Suppressor macrophage (primary cell): ENCODE measurements at regions not wholly inside any gene's neighbourhood (a gene's known extent, or its start where the extent isn't known, plus 50 kb on each side); places are given as distances from the start of the nearest gene placed in this dataset.
"Not testable (repeated sequence)": the region's sequence is repeated elsewhere in the genome, so short reads cannot be mapped to it uniquely, and the experiment has no call there.

Experiments used
- DNase-seq, 4 experiments: peaks; one replicate each; pipeline ENCODE4 v3.0.0-alpha.2; 2020 to 2022

DNA sequence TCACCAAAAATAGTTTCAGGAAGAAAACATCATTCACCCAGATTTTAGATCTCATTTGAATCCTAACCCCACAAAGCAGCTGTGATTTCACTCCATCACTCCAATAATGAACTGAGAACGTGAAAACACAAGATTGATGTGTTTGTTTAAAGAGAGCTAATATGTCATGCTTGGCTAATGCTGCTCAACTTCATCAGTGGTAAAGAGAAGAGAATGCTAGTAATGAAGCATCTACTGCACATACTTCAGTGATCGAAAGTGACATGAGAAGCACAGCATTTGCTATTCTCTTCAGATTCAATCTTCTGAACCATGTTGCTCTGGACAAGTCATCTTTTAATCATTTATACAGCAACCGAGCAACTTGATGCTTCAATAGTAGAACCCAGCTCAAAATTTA, 874.7 kb downstream of the EFNA5 start:
- DNase-seq = no peak

DNA sequence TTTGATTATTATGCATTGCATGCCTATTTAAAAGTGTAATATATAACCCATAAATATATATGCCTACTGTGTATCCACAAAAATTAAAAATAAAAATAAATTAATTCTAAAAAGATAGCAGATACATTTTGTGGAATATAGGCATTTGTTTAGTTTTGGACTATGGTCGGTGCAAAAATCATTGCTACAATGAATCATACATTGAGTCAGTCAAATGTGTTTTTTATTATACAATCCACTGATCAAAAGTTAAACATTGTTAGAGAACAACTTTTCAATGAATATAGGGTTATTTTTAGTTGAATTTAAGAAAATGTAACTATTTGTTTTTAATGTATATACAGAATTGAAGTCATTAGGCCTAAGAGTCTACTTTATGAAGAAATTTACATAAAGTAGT, 885.9 kb downstream of the EFNA5 start:
- DNase-seq = no peak

DNA sequence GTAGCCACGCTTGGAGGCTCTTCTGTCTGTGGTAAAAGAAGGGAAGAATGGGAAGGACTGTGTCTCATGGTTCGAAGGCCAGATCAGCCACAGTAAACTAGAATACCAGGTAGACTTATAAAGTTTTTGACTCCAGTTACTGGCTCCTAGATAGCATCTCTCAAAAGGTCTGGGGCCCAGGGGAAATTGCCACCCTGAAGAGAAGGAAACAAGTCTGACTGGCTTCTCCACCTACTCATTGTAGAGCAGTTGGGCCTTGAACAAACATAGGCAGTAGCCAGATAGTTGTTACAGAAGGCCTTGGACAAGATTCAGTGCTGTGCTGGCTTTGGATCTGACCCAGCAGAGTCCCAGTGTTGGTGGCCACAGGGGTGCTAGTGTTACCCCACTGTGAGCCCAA, 890.4 kb downstream of the EFNA5 start:
- DNase-seq = no peak

DNA sequence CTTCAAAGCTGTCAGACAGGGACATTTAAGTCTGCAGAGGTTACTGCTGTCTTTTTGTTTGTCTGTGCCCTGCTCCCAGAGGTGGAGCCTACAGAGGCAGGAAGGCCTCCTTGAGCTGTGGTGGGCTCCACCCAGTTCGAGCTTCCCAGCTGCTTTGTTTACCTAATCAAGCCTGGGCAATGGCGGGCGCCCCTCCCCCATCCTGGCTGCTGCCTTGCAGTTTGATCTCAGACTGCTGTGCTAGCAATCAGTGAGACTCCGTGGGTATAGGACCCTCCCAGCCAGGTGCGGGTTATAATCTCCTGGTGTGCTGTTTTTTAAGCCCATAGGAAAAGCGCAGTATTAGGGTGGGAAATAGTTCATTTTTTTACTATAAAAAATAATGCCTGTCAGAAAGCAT, 894.2 kb downstream of the EFNA5 start:
- not testable (repeated sequence) for DNase-seq

DNA sequence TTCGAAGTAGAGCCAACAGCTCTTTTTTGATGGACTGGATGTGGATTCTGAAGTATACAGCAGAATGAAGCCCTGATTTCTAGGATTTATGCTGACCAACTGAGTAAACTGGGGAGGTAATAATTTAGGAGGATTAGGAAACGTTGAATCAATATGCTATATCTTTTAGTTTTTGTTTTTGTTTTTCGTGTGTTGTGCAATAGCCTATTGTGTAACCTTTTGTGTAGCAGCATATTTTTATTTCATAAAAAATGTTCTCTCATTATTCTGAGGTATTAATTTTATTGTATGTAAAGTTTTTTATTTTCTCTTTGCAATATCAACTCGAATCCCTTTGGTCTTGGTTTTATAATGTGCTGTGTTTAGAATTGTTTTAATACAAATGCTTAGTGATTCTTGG, 902.3 kb downstream of the EFNA5 start:
- DNase-seq = no peak

DNA sequence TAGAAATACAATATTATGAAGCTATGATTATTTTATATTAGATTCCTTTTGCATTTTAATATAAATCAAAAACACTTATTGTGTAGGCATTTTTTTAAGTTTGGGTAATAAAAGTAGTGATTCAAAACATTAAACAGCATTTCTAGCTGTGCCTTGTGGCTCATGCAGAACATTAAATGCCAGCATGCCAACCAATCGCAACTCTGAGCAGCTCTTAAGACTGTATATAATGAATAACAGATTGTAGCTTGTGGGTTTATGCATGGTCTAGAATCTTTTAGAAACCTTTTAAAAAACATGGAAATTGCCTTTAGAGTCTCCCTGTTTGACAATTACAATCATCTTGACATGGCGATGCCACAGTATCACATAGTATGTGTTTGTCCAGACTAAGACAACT, 903.8 kb downstream of the EFNA5 start:
- no peak for DNase-seq

DNA sequence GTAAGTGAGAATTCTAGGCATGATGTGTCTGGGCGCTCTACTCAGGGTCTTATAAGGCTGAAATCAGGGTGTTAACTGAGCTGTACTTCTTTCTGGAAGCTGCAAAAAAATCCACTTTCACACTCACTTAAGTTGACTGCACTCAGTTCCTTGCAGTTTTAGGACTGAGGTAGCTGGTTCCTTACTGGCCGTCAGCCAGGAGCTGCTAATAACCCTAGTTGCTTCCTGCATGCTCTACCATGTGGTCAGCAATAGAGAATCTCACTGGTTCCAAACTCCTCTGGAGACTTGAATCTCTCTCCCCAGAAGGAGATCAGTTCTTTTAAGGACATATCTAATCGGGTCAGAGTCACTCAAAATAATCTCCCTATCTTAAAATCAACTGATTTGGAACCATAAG, 911.2 kb downstream of the EFNA5 start:
- peak in 2 of 4 experiments; percentile 13 to 33 for DNase-seq

DNA sequence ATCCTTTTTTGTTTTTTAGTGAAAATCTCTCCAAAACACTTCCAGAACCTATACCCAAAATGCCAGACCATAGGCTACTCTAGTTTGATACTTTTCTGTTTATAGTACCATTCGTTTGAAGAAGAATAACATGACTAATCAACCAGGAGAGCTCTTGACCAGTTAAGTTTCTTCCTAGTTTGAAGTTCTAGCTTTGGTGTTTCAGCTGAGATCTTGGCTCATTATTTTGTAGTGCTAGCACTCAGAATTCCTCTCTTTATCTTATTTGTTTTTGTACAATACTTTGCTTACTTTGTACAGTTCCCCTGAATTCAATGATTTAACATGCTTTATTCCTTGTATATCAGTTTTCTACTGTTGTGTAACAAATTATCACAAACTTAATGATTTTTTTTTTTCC, 911.6 kb downstream of the EFNA5 start:
- DNase-seq = no peak

DNA sequence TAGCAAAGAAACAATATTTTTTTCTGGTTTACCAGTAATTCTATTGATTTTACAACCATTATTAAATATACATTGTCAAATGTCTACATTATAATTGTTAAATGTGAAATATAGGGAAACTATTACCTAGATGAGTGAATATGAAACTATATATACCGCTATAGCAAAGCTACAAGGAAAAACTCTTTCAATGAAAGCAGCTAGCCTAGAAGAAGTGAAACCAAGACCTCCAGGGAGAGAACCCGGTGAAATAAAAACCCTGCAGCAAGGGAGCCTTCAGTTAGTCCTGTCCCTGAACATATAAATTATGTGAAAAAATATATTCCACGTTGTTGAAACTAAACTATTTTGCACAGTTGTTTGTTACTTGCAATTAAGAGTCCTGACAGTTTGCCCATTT, 913.1 kb downstream of the EFNA5 start:
- peak in 1 of 4 experiments; percentile 2 for DNase-seq

DNA sequence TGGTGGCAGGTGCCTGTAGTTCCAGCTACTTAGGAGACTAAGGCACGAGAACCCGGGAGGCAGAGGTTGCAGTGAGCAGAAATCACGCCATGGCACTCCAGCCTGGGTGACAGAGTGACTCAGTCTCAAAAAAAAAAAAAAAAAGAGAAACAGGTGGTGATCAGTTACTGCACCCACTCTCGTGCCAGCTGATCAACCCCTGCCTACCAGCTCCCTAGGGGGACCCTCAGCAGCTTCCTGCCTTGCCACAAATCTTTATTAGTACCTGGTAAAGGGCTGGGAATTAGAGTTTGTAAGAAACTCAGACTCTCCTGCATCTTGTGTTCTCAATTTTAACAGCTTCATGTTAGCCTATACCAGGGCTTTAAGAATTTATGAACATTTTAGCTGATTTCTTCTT, 914.9 kb downstream of the EFNA5 start:
- no peak for DNase-seq

DNA sequence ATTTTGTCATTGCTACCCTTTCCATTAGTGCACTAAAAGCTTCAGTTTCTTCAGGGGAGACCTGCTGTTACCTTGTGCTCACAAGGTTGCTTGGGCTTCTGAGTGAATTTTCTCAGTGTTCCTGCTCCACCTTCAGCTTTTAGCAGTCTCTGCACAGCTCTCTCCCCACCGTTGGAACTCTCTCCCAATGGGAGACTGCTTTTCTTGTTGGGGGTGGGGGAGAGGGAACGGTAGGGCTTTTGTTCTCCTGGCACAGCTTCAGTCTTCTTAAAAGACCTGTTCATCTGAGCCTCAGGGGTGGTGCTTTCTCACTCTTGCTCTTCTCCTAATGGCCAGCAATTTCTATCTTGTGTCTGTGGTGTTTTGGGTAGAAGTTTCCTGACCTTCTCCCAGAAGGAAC, 915.7 kb downstream of the EFNA5 start:
- DNase-seq = no peak

DNA sequence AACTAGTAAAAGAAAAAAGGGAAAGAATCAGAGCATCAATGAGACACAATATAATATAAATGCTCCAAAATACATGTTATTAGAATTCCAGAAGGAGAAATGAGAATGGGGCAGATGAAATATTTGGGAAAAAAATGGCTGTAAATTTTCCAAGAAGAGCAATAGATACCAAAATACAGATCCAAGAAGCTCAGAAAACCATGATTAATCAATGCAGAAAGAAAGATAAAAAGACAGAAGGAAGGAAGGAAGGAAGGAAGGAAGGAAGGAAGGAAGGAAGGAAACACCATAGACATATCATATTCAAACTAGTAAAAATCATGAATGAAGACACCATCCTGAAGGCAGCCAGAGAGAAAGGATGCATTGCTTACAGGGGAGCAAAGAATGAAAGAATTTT, 920.9 kb downstream of the EFNA5 start:
- DNase-seq = no peak

DNA sequence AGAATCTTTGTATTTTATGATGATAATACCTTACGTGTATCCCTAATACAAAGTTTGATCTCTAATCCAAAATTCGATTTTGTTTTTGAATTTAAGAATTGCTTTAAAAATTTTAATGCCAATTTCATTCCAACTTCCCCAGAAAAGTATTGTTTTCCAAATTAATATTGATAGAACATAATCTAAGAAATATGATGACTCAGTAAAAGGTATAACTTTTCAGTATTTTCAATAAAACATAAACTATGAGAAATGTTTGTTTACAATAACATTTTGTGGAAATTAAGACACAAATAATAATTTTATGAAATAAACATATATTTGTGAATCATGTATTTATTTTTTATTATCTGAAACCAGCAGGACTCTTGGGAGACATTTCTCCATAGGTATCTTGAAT, 931.6 kb downstream of the EFNA5 start:
- DNase-seq = no peak

DNA sequence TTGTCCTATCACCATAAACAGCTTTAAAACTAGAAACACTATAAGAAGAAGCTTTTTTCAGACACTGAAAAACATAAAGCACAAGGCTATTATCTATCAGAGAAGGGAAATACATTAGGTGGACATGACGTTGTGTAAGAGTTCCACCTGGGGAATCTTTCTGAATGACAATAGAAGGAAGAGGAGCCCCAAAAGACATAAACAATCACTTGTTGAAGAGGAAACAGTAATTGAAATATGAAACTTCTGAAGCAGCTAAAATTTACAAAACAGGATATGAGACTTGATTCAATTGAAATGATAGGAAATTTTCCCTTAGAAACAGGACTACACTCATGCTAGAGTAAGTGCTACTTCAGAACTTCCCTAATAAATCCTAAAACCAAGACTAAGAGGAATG, 933.6 kb downstream of the EFNA5 start:
- DNase-seq = no peak

DNA sequence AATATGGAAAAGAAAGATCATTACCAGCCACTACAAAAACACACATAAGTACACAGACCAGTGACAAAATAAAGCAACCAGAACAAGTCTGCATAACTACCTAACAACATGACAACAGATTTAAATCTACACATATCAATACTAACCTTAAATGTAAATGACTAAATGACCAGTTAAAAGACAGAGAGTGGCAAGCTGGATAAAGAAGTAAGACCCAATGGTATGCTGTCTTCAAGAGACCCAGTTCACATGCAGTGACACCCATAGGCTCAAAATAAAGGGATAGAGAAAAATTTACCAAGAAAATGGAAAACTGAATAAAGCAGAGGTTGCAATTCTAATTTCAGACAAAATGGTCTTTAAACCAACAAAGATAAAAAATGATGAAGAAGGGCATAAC, 938.1 kb downstream of the EFNA5 start:
- DNase-seq = no peak

DNA sequence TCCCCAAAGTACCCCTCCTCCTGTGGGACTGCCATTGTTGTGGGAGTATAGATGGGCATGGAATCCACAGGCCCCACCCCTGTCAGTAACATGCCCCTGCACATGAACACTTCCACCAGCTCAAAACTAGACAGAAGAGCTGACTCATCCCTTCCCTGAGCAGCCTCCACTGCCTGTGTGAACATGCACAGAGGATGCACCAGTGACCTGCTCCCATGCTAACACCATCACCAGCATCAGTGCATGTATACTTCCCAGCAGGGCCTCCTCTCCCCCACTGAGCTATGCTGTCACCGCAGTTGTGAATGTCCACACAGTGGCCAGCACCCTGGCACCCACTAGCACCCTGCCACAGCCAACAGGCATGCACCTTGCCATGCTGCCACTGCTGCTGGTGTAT, 939.8 kb downstream of the EFNA5 start:
- no peak for DNase-seq

DNA sequence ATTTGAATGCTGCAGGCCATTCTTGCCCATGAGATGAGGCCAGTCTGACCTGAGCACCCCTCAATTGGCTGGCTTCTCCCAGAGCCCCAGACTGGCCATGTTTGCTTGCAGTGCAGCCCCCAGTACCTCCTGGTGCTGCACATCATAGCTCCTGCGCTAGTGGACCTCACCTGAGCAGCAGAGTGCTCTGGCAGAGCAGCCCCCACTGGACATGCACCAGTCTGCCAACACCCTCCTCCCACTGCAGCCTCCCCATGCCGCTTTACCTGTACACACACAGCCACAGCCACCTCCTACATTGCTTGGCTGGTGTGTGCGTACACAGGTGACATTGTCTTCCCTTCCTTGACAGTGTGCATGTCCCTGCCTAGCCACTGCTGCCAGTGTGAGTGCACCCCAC, 940.2 kb downstream of the EFNA5 start:
- no peak for DNase-seq

DNA sequence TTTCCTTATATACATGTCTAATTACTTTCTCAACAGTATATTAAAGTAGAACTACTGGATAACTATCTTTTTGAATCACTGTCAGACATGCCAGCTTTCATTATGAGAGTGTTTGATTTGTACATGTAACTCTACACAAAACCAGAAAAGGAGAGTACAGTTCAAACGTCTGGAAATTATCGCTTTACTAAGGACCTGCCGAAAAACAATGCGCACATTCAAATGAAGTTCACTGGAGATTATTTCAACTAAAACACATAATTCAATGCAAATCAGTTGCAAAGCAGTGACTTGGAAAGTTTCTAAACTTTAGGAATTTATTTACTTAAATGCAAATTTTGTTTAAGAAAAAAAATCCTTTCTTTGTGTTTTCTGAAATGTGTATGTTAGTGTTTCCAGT, 942.5 kb downstream of the EFNA5 start:
- DNase-seq = no peak

DNA sequence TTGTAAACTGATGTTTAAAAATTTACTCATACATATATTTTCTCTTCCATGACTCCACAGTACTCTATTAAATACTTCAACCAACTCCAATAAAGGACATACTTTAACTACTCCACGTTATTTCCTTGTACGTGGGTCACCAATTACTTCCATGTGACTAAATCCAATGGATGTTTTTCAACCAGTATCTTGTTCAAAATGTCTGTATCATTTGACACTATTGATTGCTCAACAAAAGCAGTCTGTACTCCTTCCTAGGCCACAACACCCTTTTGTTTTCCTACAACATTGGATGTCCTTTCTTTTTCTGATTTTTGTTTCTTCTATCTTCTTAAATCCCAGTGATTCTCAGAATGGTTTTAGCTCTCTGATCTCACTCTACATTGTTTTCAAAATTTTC, 943.7 kb downstream of the EFNA5 start:
- DNase-seq = no peak

DNA sequence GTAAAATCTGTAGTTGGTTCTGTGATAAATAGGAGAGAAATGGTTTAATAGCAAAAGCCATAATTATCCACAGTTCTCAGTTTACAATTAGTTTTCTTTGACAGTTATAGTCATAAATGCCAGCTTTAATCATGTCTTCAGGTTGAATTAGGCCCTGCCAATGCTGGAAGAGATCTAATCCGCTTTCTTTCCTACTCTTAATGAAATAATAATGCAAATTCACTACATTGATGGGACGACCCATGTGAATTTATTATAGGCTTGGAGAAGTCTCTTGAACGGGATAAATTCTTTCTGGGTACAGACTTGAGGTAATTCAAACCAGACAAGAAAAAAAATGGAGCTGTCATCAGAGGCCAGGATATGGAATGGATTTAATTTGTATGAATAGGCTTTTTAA, 950.4 kb downstream of the EFNA5 start:
- DNase-seq = no peak

DNA sequence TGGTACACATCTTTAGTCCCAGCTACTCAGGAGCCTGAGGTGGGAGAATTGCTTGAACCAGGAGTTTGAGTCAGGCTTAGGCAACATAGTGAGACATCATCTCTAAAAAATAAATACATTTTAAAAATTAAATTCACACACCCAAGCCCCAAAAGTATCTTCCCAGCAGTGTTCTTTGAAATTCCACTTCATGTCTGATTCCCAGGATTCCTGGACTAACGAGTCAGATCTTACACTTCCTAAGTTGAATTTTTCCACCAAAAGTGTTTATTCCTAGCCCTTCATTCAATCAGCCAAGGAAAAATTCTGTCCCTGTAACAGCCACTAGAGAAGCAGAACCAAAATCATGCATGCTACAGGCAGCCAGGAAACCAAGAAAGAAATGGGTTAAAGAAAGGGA, 970.9 kb downstream of the EFNA5 start:
- no peak for DNase-seq

DNA sequence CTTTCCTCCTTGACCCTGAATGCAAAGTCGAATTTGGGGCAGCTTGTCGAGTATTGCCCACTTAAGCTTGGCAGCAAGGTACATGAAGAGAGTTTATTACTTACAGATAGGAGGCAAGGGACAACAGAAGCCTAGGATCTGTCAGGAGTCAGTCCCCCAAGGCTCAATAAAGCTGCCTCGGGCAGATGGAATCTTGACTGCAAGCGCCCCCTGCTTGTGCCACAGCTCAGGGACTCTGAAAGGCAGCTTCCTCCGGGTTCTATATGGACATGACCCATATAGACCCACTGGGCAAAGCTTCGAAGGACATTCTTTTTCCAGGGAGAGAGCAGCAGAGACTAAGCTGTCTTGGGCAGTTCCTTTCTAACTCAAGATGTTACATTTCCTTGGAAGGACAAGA, 971.5 kb downstream of the EFNA5 start:
- no peak for DNase-seq

DNA sequence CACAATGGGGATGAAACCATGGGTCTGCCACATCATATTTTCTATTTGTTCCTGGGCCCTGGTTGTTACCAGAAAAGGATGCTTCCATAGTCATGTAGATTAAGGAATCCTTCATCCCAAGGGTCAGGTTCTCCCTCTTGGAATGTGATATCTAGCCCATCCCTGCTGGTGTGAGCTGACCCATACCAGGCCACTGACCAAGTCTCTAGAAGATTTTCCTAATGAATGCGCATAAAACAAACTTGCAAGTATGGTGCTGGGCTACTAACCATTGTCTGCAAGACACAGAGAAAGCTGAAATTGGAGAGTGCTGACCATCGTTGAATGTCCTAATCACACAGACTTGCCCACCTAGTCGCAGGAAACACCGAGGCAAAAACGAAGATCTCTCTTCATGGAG, 972.6 kb downstream of the EFNA5 start:
- DNase-seq = no peak

DNA sequence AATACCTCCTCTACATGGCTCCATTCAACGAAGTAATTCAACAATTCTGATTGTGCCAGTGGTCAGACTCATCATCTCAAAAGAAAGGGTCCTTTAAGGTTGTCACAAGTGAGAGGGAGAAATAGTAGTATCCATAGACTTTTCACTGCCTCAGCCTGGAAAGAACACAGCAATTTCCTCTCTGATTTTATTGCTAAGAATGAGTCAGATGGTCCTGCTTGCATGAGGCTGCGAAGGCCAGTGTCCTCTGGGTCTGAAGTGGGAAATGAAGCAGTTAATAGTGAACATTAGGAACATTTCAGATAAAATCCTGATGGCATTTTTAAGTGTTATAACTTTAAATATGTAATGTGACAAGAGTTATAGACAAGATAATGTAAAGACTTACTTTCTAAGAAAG, 979.0 kb downstream of the EFNA5 start:
- no peak for DNase-seq

DNA sequence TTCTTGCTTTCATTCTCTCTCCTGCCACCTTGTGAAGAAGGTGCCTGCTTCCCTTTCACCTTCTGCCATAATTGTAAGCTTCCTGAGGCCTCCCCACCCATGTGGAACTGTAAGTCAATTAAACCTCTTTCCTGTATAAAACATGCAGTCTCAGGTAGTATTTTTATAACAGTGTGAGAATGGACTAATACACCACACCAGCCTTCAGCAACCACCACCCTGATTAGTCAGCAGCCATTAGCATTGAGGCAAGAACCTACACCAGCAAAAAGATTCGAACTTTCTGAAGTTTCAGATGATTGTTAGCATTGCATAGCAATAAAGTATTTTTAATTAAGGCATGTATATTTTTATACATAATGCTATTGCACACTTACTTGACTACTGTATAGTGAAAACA, 980.2 kb downstream of the EFNA5 start:
- no peak for DNase-seq

DNA sequence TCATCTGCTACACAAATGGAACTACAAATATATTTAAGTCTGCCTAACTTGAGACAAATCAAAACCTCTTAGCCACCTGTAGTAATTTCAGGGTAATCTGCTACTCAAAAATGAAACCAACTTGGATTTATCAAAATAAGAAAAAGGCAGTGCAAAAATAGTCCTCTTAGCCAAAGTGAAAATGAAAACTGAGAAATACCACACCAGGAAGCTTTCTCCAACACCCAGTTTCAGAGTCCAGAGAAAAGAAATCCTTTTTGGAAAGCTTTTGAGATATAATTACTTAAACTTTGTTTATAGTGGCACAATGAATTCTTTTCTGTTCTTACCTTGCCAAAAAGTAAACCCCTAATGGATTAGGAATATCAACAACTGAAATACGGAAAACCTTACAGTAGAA, 990.4 kb downstream of the EFNA5 start:
- DNase-seq = no peak
